ENCODE measurements at regions not wholly inside any gene's neighbourhood (a gene's known extent, or its start where the extent isn't known, plus 50 kb on each side); places are given as distances from the start of the nearest gene placed in this dataset.

DNA sequence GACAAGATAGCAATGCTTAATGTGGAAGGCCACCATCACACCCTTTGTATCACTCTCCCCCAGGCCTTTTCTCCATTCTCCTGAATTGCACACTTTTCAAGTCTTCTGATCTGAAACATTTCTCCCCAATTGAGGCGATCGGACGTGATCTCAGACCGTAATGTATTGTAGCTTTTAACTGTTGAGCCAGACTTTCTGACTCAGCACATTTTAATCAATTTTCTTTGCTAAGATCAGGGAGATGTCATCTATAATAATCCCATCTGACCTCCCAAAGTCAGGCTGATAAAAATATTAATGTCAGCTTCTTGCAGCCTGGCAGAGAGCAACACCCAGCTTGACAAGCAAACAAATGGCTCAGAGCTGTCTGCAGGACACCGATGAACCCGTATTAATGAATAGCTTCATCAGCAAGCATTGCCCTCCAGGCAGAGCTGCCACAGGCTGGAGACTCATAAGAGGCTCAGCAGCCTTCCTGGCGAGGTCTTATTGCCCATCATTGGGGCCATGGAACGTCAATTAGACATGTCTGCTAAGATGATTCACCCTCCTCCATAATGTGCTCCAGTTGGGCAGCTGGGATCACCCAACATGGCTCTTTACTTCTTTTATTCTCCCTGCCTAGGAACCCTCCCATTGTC is 60.2 kb upstream of the UQCRFS1 start:
- peak; percentile 32 for DNase-seq (ENCODE audit: low spot score)
- H3K27me3 ChIP-seq = no peaks in the 10 kb centered on the region
- no peak overlapping the region for H3K4me3 ChIP-seq
- TF ChIP-seq, protein P1, sequence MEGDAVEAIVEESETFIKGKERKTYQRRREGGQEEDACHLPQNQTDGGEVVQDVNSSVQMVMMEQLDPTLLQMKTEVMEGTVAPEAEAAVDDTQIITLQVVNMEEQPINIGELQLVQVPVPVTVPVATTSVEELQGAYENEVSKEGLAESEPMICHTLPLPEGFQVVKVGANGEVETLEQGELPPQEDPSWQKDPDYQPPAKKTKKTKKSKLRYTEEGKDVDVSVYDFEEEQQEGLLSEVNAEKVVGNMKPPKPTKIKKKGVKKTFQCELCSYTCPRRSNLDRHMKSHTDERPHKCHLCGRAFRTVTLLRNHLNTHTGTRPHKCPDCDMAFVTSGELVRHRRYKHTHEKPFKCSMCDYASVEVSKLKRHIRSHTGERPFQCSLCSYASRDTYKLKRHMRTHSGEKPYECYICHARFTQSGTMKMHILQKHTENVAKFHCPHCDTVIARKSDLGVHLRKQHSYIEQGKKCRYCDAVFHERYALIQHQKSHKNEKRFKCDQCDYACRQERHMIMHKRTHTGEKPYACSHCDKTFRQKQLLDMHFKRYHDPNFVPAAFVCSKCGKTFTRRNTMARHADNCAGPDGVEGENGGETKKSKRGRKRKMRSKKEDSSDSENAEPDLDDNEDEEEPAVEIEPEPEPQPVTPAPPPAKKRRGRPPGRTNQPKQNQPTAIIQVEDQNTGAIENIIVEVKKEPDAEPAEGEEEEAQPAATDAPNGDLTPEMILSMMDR (IDR thresholded peaks at IDR 0.05) = no peak
- no peaks in the 10 kb centered on the region for H3K36me3 ChIP-seq
- H3K27ac ChIP-seq = no peak overlapping the region
- no peaks in the 10 kb centered on the region for H3K9me3 ChIP-seq
- peaks cover 0 to 8% of the 10 kb centered on the region in 2 donors for H3K4me1 ChIP-seq

- H3K4me3 ChIP-seq = no peak overlapping the region
- H3K9me3 ChIP-seq = no peaks in the 10 kb centered on the region
- H3K27me3 ChIP-seq = no peaks in the 10 kb centered on the region
Measured at GRCh38 chr19:29275266-29275665, 62.3 kb upstream of the UQCRFS1 start.

GRCh38 chr19:29277102-29277501 is 64.2 kb upstream of the UQCRFS1 start:
- TF ChIP-seq, protein P1 (IDR thresholded peaks at IDR 0.05) = no peak
- Histone ChIP-seq H3K4me1 (no peaks in the 10 kb centered on the region), H3K9me3 (no peaks in the 10 kb centered on the region), H3K27me3 (no peaks in the 10 kb centered on the region), H3K36me3 (no peaks in the 10 kb centered on the region), H3K27ac (no peak overlapping the region), H3K4me3 (no peak overlapping the region)
- no peak for DNase-seq (ENCODE audit: low spot score)

More at GRCh38 chr19:29275266-29275665, 62.3 kb upstream of the UQCRFS1 start:
- TF ChIP-seq, protein P1 (IDR thresholded peaks at IDR 0.05) = no peak
- Histone ChIP-seq H3K36me3 (no peaks in the 10 kb centered on the region), H3K27ac (no peak overlapping the region), H3K4me1 (peaks cover 0 to 4% of the 10 kb centered on the region in 2 donors)
- DNase-seq (ENCODE audit: low spot score) = no peak

- Histone ChIP-seq H3K9me3 (no peaks in the 10 kb centered on the region), H3K36me3 (no peaks in the 10 kb centered on the region), H3K27ac (no peak overlapping the region), H3K4me3 (no peak overlapping the region), H3K27me3 (no peaks in the 10 kb centered on the region), H3K4me1 (no peaks in the 10 kb centered on the region)
- no peak for DNase-seq (ENCODE audit: low spot score)
- TF ChIP-seq, protein P1 (IDR thresholded peaks at IDR 0.05) = no peak
Measured at GRCh38 chr19:29278716-29279115, 65.8 kb upstream of the UQCRFS1 start.

DNA sequence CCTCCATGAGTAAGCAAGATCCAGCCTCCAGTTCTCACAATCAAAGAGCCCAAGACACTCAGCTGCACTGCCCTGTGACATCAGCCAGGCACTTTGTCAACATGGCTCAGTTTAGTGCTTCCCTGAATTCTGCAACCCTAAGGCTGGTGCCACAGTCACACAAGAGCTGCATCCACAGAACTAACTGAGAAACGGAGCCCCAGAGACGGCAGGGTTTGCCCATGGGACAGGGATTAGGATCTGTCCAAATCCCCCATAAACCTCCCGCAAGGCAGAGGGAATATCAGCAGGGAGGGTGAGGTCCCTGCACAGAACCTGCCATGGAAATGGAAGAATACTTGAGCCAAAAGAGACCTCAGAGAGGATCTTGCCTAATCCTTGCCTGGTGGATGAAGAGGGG is 70.4 kb upstream of the UQCRFS1 start:
- no peaks in the 10 kb centered on the region for H3K9me3 ChIP-seq
- H3K27ac ChIP-seq = no peak overlapping the region
- TF ChIP-seq, protein P1 (IDR thresholded peaks at IDR 0.05) = no peak
- H3K4me1 ChIP-seq = no peaks in the 10 kb centered on the region
- H3K27me3 ChIP-seq = peaks cover 0 to 4% of the 10 kb centered on the region in 2 donors
- no peak overlapping the region for H3K4me3 ChIP-seq
- H3K36me3 ChIP-seq = no peaks in the 10 kb centered on the region
- no peak for DNase-seq (ENCODE audit: low spot score)

DNA sequence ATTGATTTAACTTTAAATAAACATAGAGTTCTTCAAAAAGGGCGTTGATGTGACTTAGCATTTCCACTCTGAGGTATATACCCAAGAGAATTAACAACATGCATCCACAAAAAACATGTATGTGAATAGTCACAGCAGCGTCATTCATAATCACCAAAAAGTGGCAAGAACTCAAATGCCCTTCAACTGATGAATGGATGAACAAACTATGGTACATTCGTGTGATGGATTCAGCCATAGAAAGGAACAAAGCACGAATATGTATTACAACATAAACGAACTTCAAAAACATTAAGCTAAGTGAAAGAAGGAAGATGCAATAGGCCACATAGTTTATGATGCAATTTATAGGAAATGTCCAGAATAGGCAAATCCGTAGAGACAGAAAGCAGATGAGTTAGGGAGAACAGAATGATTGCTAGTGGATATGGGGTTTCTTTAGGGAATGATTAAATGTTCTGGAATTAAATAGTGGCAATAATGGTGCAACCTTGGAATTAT is 72.3 kb upstream of the UQCRFS1 start:
- DNase-seq (ENCODE audit: low spot score) = no peak
- no peak overlapping the region for H3K4me3 ChIP-seq
- H3K36me3 ChIP-seq = no peaks in the 10 kb centered on the region
- H3K4me1 ChIP-seq = no peaks in the 10 kb centered on the region
- no peak overlapping the region for H3K27ac ChIP-seq
- H3K27me3 ChIP-seq = peaks cover 0 to 4% of the 10 kb centered on the region in 2 donors
- TF ChIP-seq, protein P1 (IDR thresholded peaks at IDR 0.05) = no peak
- no peaks in the 10 kb centered on the region for H3K9me3 ChIP-seq
